Stimulated activated CD8-positive, alpha-beta memory T cell treated with anti-CD3 and anti-CD28 coated beads, Interleukin-12 subunit alpha, Interleukin-12 subunit beta, amount 100 ng/mL, for 1 hour (primary cell): ENCODE measurements at regions not wholly inside any gene's neighbourhood (a gene's known extent, or its start where the extent isn't known, plus 50 kb on each side); places are given as distances from the start of the nearest gene placed in this dataset.
"Not testable (repeated sequence)": the region's sequence is repeated elsewhere in the genome, so short reads cannot be mapped to it uniquely, and the experiment has no call there.

Experiments used
- DNase-seq: peaks from one replicate; pipeline ENCODE4 v3.0.0-alpha.2; 2020; ENCODE audit warnings: low read depth

- DNase-seq: no peak
Observed at GRCh38 chr20:52098186-52098585, 93.4 kb downstream of the ZFP64 start.

- no peak for DNase-seq
Observed at GRCh38 chr20:52096117-52096516, 95.5 kb downstream of the ZFP64 start.

- no peak for DNase-seq
Observed at GRCh38 chr20:52094693-52095092, 96.9 kb downstream of the ZFP64 start.

- no peak for DNase-seq
Observed at GRCh38 chr20:52093575-52093974, 98.0 kb downstream of the ZFP64 start.

GRCh38 chr20:52090035-52090434 is 101.5 kb downstream of the ZFP64 start:
- no peak for DNase-seq

GRCh38 chr20:52087471-52087870 is 104.1 kb downstream of the ZFP64 start:
- no peak for DNase-seq

GRCh38 chr20:52086878-52087277 is 104.7 kb downstream of the ZFP64 start:
- DNase-seq: no peak

- DNase-seq: no peak
Observed at GRCh38 chr20:52084727-52085126, 106.9 kb downstream of the ZFP64 start.

GRCh38 chr20:52083627-52084232 is 107.8 kb downstream of the ZFP64 start:
- peak; percentile 21 for DNase-seq

GRCh38 chr20:52082612-52083011 is 109.0 kb downstream of the ZFP64 start:
- DNase-seq: no peak

- DNase-seq: no peak
Observed at GRCh38 chr20:52081791-52082190, 109.8 kb downstream of the ZFP64 start.

- DNase-seq: no peak
Observed at GRCh38 chr20:52081066-52081465, 110.5 kb downstream of the ZFP64 start.

GRCh38 chr20:52078289-52078688 is 113.3 kb downstream of the ZFP64 start:
- no peak for DNase-seq

GRCh38 chr20:52076164-52076563 is 115.4 kb downstream of the ZFP64 start:
- no peak for DNase-seq

GRCh38 chr20:52075400-52075799 is 116.2 kb downstream of the ZFP64 start:
- DNase-seq: no peak

GRCh38 chr20:52071136-52071535 is 120.4 kb downstream of the ZFP64 start:
- no peak for DNase-seq

- no peak for DNase-seq
Observed at GRCh38 chr20:52064931-52065330, 126.6 kb downstream of the ZFP64 start.

GRCh38 chr20:52062452-52063209 is 128.9 kb downstream of the ZFP64 start:
- DNase-seq: no peak

- no peak for DNase-seq
Observed at GRCh38 chr20:52060794-52061714, 130.5 kb downstream of the ZFP64 start.

GRCh38 chr20:52057133-52057532 is 134.4 kb downstream of the ZFP64 start:
- not testable (repeated sequence) for DNase-seq

- no peak for DNase-seq
Observed at GRCh38 chr20:52056203-52057062, 135.1 kb downstream of the ZFP64 start.

- DNase-seq: no peak
Observed at GRCh38 chr20:52054123-52054522, 137.5 kb downstream of the ZFP64 start.
